OCI-LY7 (cell line): ENCODE measurements at regions not wholly inside any gene's neighbourhood (a gene's known extent, or its start where the extent isn't known, plus 50 kb on each side); places are given as distances from the start of the nearest gene placed in this dataset.

Source experiments
- EZH2phosphoT487 ChIP-seq: fragments of 200-600 bp; sonication (generic); IDR thresholded peaks from 2 replicates; pipeline ENCODE4 v1.6.1; 2018; ENCODE audit warnings: low read depth, borderline replicate concordance, mild to moderate bottlenecking, mixed run types, antibody characterized with exemption, low read length, moderate library complexity, mixed read lengths
- TF ChIP-seq, protein P1 (sequence below): fragments of 200-600 bp; sonication (generic); conservative IDR thresholded peaks from 2 replicates; pipeline ENCODE4 v1.5.1; 2014; ENCODE audit warnings: mild to moderate bottlenecking, antibody characterized with exemption, low read length, moderate library complexity, mixed read lengths

- TF ChIP-seq, protein P1, sequence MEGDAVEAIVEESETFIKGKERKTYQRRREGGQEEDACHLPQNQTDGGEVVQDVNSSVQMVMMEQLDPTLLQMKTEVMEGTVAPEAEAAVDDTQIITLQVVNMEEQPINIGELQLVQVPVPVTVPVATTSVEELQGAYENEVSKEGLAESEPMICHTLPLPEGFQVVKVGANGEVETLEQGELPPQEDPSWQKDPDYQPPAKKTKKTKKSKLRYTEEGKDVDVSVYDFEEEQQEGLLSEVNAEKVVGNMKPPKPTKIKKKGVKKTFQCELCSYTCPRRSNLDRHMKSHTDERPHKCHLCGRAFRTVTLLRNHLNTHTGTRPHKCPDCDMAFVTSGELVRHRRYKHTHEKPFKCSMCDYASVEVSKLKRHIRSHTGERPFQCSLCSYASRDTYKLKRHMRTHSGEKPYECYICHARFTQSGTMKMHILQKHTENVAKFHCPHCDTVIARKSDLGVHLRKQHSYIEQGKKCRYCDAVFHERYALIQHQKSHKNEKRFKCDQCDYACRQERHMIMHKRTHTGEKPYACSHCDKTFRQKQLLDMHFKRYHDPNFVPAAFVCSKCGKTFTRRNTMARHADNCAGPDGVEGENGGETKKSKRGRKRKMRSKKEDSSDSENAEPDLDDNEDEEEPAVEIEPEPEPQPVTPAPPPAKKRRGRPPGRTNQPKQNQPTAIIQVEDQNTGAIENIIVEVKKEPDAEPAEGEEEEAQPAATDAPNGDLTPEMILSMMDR = no peak
- TF ChIP-seq EZH2phosphoT487 = no peak
Measured at GRCh38 chr10:64873959-64874358, 1352.8 kb downstream of the REEP3 start.
